ENCODE measurements at regions not wholly inside any gene's neighbourhood (a gene's known extent, or its start where the extent isn't known, plus 50 kb on each side); places are given as distances from the start of the nearest gene placed in this dataset.

- 83% methylated on average over 1 of the region's 2 CpGs; no CpG with 5 or more reads in 1 of the 2 experiments for WGBS, 2 experiments (ENCODE audit: insufficient coverage in 2 of 2)
- H3K4me3 ChIP-seq (ENCODE audit: extremely low read depth, insufficient read depth, low read length, poor library complexity, severe bottlenecking) = no peak overlapping the region
- H3K9me3 ChIP-seq (ENCODE audit: control insufficient read depth, low read length) = no peaks in the 10 kb centered on the region
These were observed 445.2 kb downstream of the FAM181B start for GRCh38 chr11:82288471-82288870.

GRCh38 chr11:82270870-82271269, 462.8 kb downstream of the FAM181B start:
- Histone ChIP-seq H3K9me3 (ENCODE audit: control insufficient read depth, low read length) (no peaks in the 10 kb centered on the region), H3K27ac (ENCODE audit: low read depth, low read length, severe bottlenecking) (no peak overlapping the region), H3K36me3 (ENCODE audit: control insufficient read depth, insufficient read depth, low read length) (no peaks in the 10 kb centered on the region), H3K4me1 (ENCODE audit: control insufficient read depth, insufficient read depth, low read length, poor library complexity, severe bottlenecking) (peaks cover 4% of the 10 kb centered on the region), H3K4me3 (ENCODE audit: extremely low read depth, insufficient read depth, low read length, poor library complexity, severe bottlenecking) (no peak overlapping the region)
- WGBS, 2 experiments (ENCODE audit: insufficient coverage in 2 of 2) = 100% methylated on average over 1 of the region's 1 CpG; no CpG with 5 or more reads in 1 of the 2 experiments

More at GRCh38 chr11:82288471-82288870, 445.2 kb downstream of the FAM181B start:
- H3K27ac ChIP-seq (ENCODE audit: low read depth, low read length, severe bottlenecking) = no peak overlapping the region
- no peaks in the 10 kb centered on the region for H3K4me1 ChIP-seq (ENCODE audit: control insufficient read depth, insufficient read depth, low read length, poor library complexity, severe bottlenecking)
- no peaks in the 10 kb centered on the region for H3K36me3 ChIP-seq (ENCODE audit: control insufficient read depth, insufficient read depth, low read length)

- Histone ChIP-seq H3K9me3 (ENCODE audit: control insufficient read depth, low read length) (no peaks in the 10 kb centered on the region), H3K36me3 (ENCODE audit: control insufficient read depth, insufficient read depth, low read length) (no peaks in the 10 kb centered on the region), H3K4me1 (ENCODE audit: control insufficient read depth, insufficient read depth, low read length, poor library complexity, severe bottlenecking) (peaks cover 4% of the 10 kb centered on the region), H3K27ac (ENCODE audit: low read depth, low read length, severe bottlenecking) (no peak overlapping the region), H3K4me3 (ENCODE audit: extremely low read depth, insufficient read depth, low read length, poor library complexity, severe bottlenecking) (no peak overlapping the region)
- 87 to 88% methylated on average over 3 to 4 of the region's 6 CpGs for WGBS, 2 experiments (ENCODE audit: insufficient coverage in 2 of 2)
These were observed 465.0 kb downstream of the FAM181B start for GRCh38 chr11:82268627-82269026.

GRCh38 chr11:82267186-82267585, 466.5 kb downstream of the FAM181B start:
- no peak overlapping the region for H3K4me3 ChIP-seq (ENCODE audit: extremely low read depth, insufficient read depth, low read length, poor library complexity, severe bottlenecking)
- no peak overlapping the region for H3K27ac ChIP-seq (ENCODE audit: low read depth, low read length, severe bottlenecking)
- no peaks in the 10 kb centered on the region for H3K9me3 ChIP-seq (ENCODE audit: control insufficient read depth, low read length)
- H3K36me3 ChIP-seq (ENCODE audit: control insufficient read depth, insufficient read depth, low read length) = no peaks in the 10 kb centered on the region
- WGBS, 2 experiments (ENCODE audit: insufficient coverage in 2 of 2) = 100% methylated on average over 1 of the region's 3 CpGs; no CpG with 5 or more reads in 1 of the 2 experiments
- peaks cover 4% of the 10 kb centered on the region for H3K4me1 ChIP-seq (ENCODE audit: control insufficient read depth, insufficient read depth, low read length, poor library complexity, severe bottlenecking)

- Histone ChIP-seq H3K27ac (ENCODE audit: low read depth, low read length, severe bottlenecking) (no peak overlapping the region), H3K4me3 (ENCODE audit: extremely low read depth, insufficient read depth, low read length, poor library complexity, severe bottlenecking) (no peak overlapping the region), H3K9me3 (ENCODE audit: control insufficient read depth, low read length) (no peaks in the 10 kb centered on the region), H3K4me1 (ENCODE audit: control insufficient read depth, insufficient read depth, low read length, poor library complexity, severe bottlenecking) (no peaks in the 10 kb centered on the region), H3K36me3 (ENCODE audit: control insufficient read depth, insufficient read depth, low read length) (no peaks in the 10 kb centered on the region)
- WGBS, 2 experiments (ENCODE audit: insufficient coverage in 2 of 2) = no CpG with 5 or more reads among the region's 1 CpG
These were observed 472.3 kb downstream of the FAM181B start for GRCh38 chr11:82261367-82261766.

GRCh38 chr11:82250047-82250446, 483.6 kb downstream of the FAM181B start:
- no CpG with 5 or more reads among the region's 2 CpGs for WGBS, 2 experiments (ENCODE audit: insufficient coverage in 2 of 2)
- Histone ChIP-seq H3K9me3 (ENCODE audit: control insufficient read depth, low read length) (no peaks in the 10 kb centered on the region), H3K4me3 (ENCODE audit: extremely low read depth, insufficient read depth, low read length, poor library complexity, severe bottlenecking) (no peak overlapping the region), H3K27ac (ENCODE audit: low read depth, low read length, severe bottlenecking) (no peak overlapping the region), H3K4me1 (ENCODE audit: control insufficient read depth, insufficient read depth, low read length, poor library complexity, severe bottlenecking) (no peaks in the 10 kb centered on the region), H3K36me3 (ENCODE audit: control insufficient read depth, insufficient read depth, low read length) (no peaks in the 10 kb centered on the region)

GRCh38 chr11:82246926-82247325, 486.7 kb downstream of the FAM181B start:
- H3K27ac ChIP-seq (ENCODE audit: low read depth, low read length, severe bottlenecking) = no peak overlapping the region
- no peak overlapping the region for H3K4me3 ChIP-seq (ENCODE audit: extremely low read depth, insufficient read depth, low read length, poor library complexity, severe bottlenecking)
- no peaks in the 10 kb centered on the region for H3K9me3 ChIP-seq (ENCODE audit: control insufficient read depth, low read length)
- H3K4me1 ChIP-seq (ENCODE audit: control insufficient read depth, insufficient read depth, low read length, poor library complexity, severe bottlenecking) = no peaks in the 10 kb centered on the region
- H3K36me3 ChIP-seq (ENCODE audit: control insufficient read depth, insufficient read depth, low read length) = no peaks in the 10 kb centered on the region

GRCh38 chr11:82239498-82239897, 494.2 kb downstream of the FAM181B start:
- no peaks in the 10 kb centered on the region for H3K36me3 ChIP-seq (ENCODE audit: control insufficient read depth, insufficient read depth, low read length)
- 96% methylated on average over 4 of the region's 5 CpGs for WGBS, 2 experiments (ENCODE audit: insufficient coverage in 2 of 2)
- H3K4me3 ChIP-seq (ENCODE audit: extremely low read depth, insufficient read depth, low read length, poor library complexity, severe bottlenecking) = no peak overlapping the region
- H3K9me3 ChIP-seq (ENCODE audit: control insufficient read depth, low read length) = no peaks in the 10 kb centered on the region
- H3K27ac ChIP-seq (ENCODE audit: low read depth, low read length, severe bottlenecking) = no peak overlapping the region
- no peaks in the 10 kb centered on the region for H3K4me1 ChIP-seq (ENCODE audit: control insufficient read depth, insufficient read depth, low read length, poor library complexity, severe bottlenecking)

GRCh38 chr11:82234256-82234655, 499.4 kb downstream of the FAM181B start:
- H3K36me3 ChIP-seq (ENCODE audit: control insufficient read depth, insufficient read depth, low read length) = no peaks in the 10 kb centered on the region
- no peak overlapping the region for H3K4me3 ChIP-seq (ENCODE audit: extremely low read depth, insufficient read depth, low read length, poor library complexity, severe bottlenecking)
- H3K27ac ChIP-seq (ENCODE audit: low read depth, low read length, severe bottlenecking) = no peak overlapping the region
- no peaks in the 10 kb centered on the region for H3K4me1 ChIP-seq (ENCODE audit: control insufficient read depth, insufficient read depth, low read length, poor library complexity, severe bottlenecking)
- WGBS, 2 experiments (ENCODE audit: insufficient coverage in 2 of 2) = 86 to 88% methylated on average over 1 of the region's 1 CpG
- no peaks in the 10 kb centered on the region for H3K9me3 ChIP-seq (ENCODE audit: control insufficient read depth, low read length)

- Histone ChIP-seq H3K27ac (ENCODE audit: low read depth, low read length, severe bottlenecking) (no peak overlapping the region), H3K36me3 (ENCODE audit: control insufficient read depth, insufficient read depth, low read length) (no peaks in the 10 kb centered on the region), H3K9me3 (ENCODE audit: control insufficient read depth, low read length) (no peaks in the 10 kb centered on the region), H3K4me3 (ENCODE audit: extremely low read depth, insufficient read depth, low read length, poor library complexity, severe bottlenecking) (no peak overlapping the region), H3K4me1 (ENCODE audit: control insufficient read depth, insufficient read depth, low read length, poor library complexity, severe bottlenecking) (no peaks in the 10 kb centered on the region)
- 80% methylated on average over 1 of the region's 1 CpG; no CpG with 5 or more reads in 1 of the 2 experiments for WGBS, 2 experiments (ENCODE audit: insufficient coverage in 2 of 2)
These were observed 500.5 kb downstream of the FAM181B start for GRCh38 chr11:82233201-82233600.

- no peaks in the 10 kb centered on the region for H3K36me3 ChIP-seq (ENCODE audit: control insufficient read depth, insufficient read depth, low read length)
- no peak overlapping the region for H3K27ac ChIP-seq (ENCODE audit: low read depth, low read length, severe bottlenecking)
- no peaks in the 10 kb centered on the region for H3K4me1 ChIP-seq (ENCODE audit: control insufficient read depth, insufficient read depth, low read length, poor library complexity, severe bottlenecking)
- H3K4me3 ChIP-seq (ENCODE audit: extremely low read depth, insufficient read depth, low read length, poor library complexity, severe bottlenecking) = no peak overlapping the region
- H3K9me3 ChIP-seq (ENCODE audit: control insufficient read depth, low read length) = no peaks in the 10 kb centered on the region
These were observed 504.3 kb downstream of the FAM181B start for GRCh38 chr11:82229341-82229740.

Data from mesodermal cell (in vitro differentiated cells).